ENCODE measurements at regions not wholly inside any gene's neighbourhood (a gene's known extent, or its start where the extent isn't known, plus 50 kb on each side); places are given as distances from the start of the nearest gene placed in this dataset.
A peak's percentile ranks its signal among the peaks of the same experiment; 100 is the strongest.

DNA sequence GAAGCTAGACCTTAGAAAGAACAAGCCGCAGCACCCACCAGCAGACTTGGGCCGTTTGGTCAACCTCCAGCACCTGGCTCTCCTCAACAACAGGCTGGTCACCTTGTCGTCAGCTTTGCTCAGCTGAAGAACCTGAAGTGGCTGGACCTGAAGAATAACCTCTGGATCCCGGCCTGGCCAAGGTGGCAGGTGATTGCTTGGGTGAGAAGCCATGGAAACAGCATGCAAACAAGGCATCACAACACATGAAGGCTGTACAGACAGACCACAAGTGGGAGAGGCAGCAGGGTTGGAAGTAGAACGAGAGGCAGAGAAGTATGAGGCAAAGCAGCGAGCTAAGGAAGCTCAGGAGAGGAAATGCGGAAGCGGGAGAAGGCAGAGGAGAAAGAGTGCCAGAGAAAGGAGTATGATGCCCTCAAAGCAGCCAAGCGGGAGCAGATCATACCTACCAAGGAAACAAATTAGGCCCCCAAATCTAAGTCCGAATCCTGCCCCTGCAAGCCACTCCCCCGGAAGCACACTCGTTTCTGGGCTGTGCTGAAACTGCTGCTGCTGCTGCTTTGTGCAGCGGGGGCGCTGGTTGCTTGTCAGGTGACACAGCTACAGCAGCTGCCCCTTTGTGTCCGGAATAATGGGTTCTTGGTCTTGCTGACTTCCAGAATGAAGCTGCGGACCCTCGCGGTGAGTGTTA, 121.6 kb upstream of the LGSN start:
- peak; percentile 77 for DNase-seq (ENCODE audit: low spot score)
- TF ChIP-seq, protein P1, sequence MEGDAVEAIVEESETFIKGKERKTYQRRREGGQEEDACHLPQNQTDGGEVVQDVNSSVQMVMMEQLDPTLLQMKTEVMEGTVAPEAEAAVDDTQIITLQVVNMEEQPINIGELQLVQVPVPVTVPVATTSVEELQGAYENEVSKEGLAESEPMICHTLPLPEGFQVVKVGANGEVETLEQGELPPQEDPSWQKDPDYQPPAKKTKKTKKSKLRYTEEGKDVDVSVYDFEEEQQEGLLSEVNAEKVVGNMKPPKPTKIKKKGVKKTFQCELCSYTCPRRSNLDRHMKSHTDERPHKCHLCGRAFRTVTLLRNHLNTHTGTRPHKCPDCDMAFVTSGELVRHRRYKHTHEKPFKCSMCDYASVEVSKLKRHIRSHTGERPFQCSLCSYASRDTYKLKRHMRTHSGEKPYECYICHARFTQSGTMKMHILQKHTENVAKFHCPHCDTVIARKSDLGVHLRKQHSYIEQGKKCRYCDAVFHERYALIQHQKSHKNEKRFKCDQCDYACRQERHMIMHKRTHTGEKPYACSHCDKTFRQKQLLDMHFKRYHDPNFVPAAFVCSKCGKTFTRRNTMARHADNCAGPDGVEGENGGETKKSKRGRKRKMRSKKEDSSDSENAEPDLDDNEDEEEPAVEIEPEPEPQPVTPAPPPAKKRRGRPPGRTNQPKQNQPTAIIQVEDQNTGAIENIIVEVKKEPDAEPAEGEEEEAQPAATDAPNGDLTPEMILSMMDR (conservative IDR thresholded peaks at IDR 0.05; ENCODE audit: low read length) = peak; percentile 58
- no peak for TF ChIP-seq EZH2phosphoT487 (IDR thresholded peaks at IDR 0.05; ENCODE audit: borderline replicate concordance, low read depth, low read length)
- TSS peak; percentile 92 for BruUV-seq (replicated peaks)
- POLR2A ChIA-PET = interaction anchor here (0.6 to 1.4 kb wide), 11 partner anchors 9 to 320 kb away, joined by 3 to 5 read pairs (median 3); no protein-coding TSS in a partner anchor
- intact Hi-C loops (cut with micrococcal nuclease; ENCODE audit: unreplicated experiment) = loop anchor here (2.0 to 5.0 kb wide), 2 partner anchors 89 to 131 kb away; partner anchors contain the start of genes LOC128125822 and PTP4A1
- peak overlapping the region; percentile 72 for H3K4me3 ChIP-seq (ENCODE audit: low read depth, low read length, poor library complexity, severe bottlenecking)
- peak overlapping the region; percentile 56 for H3K27ac ChIP-seq (ENCODE audit: low read depth, low read length, poor library complexity, severe bottlenecking)
- no peaks in the 10 kb centered on the region for H3K9me2 ChIP-seq (ENCODE audit: insufficient read depth, low read length)
- no peaks in the 10 kb centered on the region for H4K20me1 ChIP-seq (ENCODE audit: insufficient read depth, low read length)
- peak overlapping the region; percentile 96 for H2AFZ ChIP-seq (ENCODE audit: low read length)
- CTCF ChIA-PET (ENCODE audit: unreplicated experiment) = no interaction called here
- H3K36me3 ChIP-seq (ENCODE audit: insufficient read depth, low read length) = no peaks in the 10 kb centered on the region
- peak overlapping the region; percentile 80 for H3K4me2 ChIP-seq (ENCODE audit: low read length)
- H3K79me2 ChIP-seq (ENCODE audit: insufficient read depth, low read depth, low read length) = no peaks in the 10 kb centered on the region
- H3K9me3 ChIP-seq (ENCODE audit: low read length) = no peaks in the 10 kb centered on the region
- peaks cover 4% of the 10 kb centered on the region for H3K4me1 ChIP-seq (ENCODE audit: insufficient read depth, low read length, poor library complexity, severe bottlenecking)

DNA sequence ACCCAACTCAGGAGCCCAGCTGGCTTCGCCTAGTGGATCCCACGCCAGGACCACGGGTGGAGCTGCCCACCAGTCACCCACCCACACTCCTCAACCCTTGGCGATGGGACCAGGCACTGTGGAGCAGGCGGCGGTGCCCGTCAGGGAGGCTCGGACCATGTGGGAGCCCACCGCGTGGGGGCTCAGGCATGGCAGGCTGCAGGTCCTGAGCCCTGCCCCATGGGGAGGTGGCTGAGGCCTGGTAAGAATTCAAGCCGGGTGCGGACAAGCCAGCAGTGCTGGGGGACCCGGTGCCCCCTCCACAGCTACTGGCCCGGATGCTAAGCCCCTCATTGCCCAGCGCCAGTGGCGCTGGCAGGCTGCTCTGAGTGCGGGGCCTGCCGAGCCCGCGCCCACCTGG, 123.1 kb upstream of the LGSN start:
- Histone ChIP-seq H3K9me2 (ENCODE audit: insufficient read depth, low read length) (no peaks in the 10 kb centered on the region), H3K4me3 (ENCODE audit: low read depth, low read length, poor library complexity, severe bottlenecking) (no peak overlapping the region), H2AFZ (ENCODE audit: low read length) (no peak overlapping the region), H4K20me1 (ENCODE audit: insufficient read depth, low read length) (no peaks in the 10 kb centered on the region), H3K36me3 (ENCODE audit: insufficient read depth, low read length) (no peaks in the 10 kb centered on the region), H3K27ac (ENCODE audit: low read depth, low read length, poor library complexity, severe bottlenecking) (no peak overlapping the region), H3K79me2 (ENCODE audit: insufficient read depth, low read depth, low read length) (no peaks in the 10 kb centered on the region), H3K4me1 (ENCODE audit: insufficient read depth, low read length, poor library complexity, severe bottlenecking) (peaks cover 4% of the 10 kb centered on the region), H3K4me2 (ENCODE audit: low read length) (no peak overlapping the region), H3K9me3 (ENCODE audit: low read length) (no peaks in the 10 kb centered on the region)
- intact Hi-C loops (cut with micrococcal nuclease; ENCODE audit: unreplicated experiment) = loop anchor here (5.0 kb wide), 1 partner anchor 129 kb away; the partner anchor contains the start of genes LOC128125822 and PTP4A1
- TF ChIP-seq, protein P1 (conservative IDR thresholded peaks at IDR 0.05; ENCODE audit: low read length) = no peak
- no peak for TF ChIP-seq EZH2phosphoT487 (IDR thresholded peaks at IDR 0.05; ENCODE audit: borderline replicate concordance, low read depth, low read length)
- no TSS peak for BruUV-seq (replicated peaks)
- DNase-seq (ENCODE audit: low spot score) = no peak
- POLR2A ChIA-PET = interaction anchor here (0.7 to 1.4 kb wide), 7 partner anchors 15 to 319 kb away, joined by 3 to 5 read pairs (median 3); no protein-coding TSS in a partner anchor
- CTCF ChIA-PET (ENCODE audit: unreplicated experiment) = no interaction called here

DNA sequence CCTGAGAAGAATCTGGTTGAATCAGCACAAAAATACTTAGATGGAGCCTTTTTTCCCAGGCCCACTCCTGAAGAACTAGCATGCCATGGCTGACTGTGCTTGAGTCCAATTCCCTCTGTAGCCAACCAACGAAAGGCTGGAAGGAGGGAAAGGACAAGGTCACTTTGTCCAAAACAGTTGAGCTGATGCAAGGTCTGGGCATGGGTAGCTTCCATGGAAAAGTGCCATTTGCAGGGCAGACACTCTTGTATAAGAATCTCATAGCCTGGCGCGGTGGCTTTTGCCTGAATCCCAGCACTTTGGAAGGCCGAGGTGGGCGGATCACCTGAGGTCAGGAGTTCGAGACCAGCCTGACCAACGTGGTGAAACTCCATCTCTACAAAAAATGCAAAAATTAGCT, 125.0 kb upstream of the LGSN start:
- H3K9me2 ChIP-seq (ENCODE audit: insufficient read depth, low read length) = no peaks in the 10 kb centered on the region
- ChIA-PET CTCF (ENCODE audit: unreplicated experiment) (no interaction called here), POLR2A (no interaction called here)
- no peaks in the 10 kb centered on the region for H3K79me2 ChIP-seq (ENCODE audit: insufficient read depth, low read depth, low read length)
- no peaks in the 10 kb centered on the region for H3K9me3 ChIP-seq (ENCODE audit: low read length)
- DNase-seq (ENCODE audit: low spot score) = no peak
- TF ChIP-seq, protein P1 (conservative IDR thresholded peaks at IDR 0.05; ENCODE audit: low read length) = no peak
- TF ChIP-seq EZH2phosphoT487 (IDR thresholded peaks at IDR 0.05; ENCODE audit: borderline replicate concordance, low read depth, low read length) = no peak
- no peak overlapping the region for H3K4me3 ChIP-seq (ENCODE audit: low read depth, low read length, poor library complexity, severe bottlenecking)
- no peak overlapping the region for H3K27ac ChIP-seq (ENCODE audit: low read depth, low read length, poor library complexity, severe bottlenecking)
- BruUV-seq (replicated peaks) = no TSS peak
- intact Hi-C loops (cut with micrococcal nuclease; ENCODE audit: unreplicated experiment) = loop anchor here (5.0 kb wide), 1 partner anchor 128 kb away; the partner anchor contains the start of genes LOC128125822 and PTP4A1
- H4K20me1 ChIP-seq (ENCODE audit: insufficient read depth, low read length) = no peaks in the 10 kb centered on the region
- H2AFZ ChIP-seq (ENCODE audit: low read length) = no peak overlapping the region
- no peaks in the 10 kb centered on the region for H3K36me3 ChIP-seq (ENCODE audit: insufficient read depth, low read length)
- no peak overlapping the region for H3K4me2 ChIP-seq (ENCODE audit: low read length)
- peaks cover 4% of the 10 kb centered on the region for H3K4me1 ChIP-seq (ENCODE audit: insufficient read depth, low read length, poor library complexity, severe bottlenecking)
